Endothelial cell of umbilical vein (primary cell): ENCODE measurements at regions not wholly inside any gene's neighbourhood (a gene's known extent, or its start where the extent isn't known, plus 50 kb on each side); places are given as distances from the start of the nearest gene placed in this dataset.

Experiments used
- BruUV-seq: library from RNA; stranded (reverse); fragments of 400-500 nt; replicated peaks from 2 replicates; lab custom pipeline; 2021; lab: Mats Ljungman, UMichigan
- CTCF ChIA-PET: fragments of 300-600, 350-600 bp; sonication (Branson Sonifier 250); formaldehyde crosslinking; loops from one replicate; lab custom pipeline; 2021; ENCODE audit warnings: antibody characterized with exemption, inconsistent platforms; lab: Charles Lee
- POLR2A ChIA-PET: fragments of 300-600, 350-600 bp; sonication (Branson Sonifier 250); formaldehyde crosslinking; loops from one replicate; lab custom pipeline; 2021; ENCODE audit warnings: antibody characterized with exemption, inconsistent platforms; lab: Charles Lee
- DNase-seq: peaks from one replicate; pipeline ENCODE4 v3.0.0-alpha.2; 2011; ENCODE audit warnings: low read depth, low spot score
- FAIRE-seq: peaks from 2 replicates; lab custom pipeline; 2011; peaks lifted over from hg19 to GRCh38; lab: Jason Lieb, UNC
- H2AFZ ChIP-seq: 2 replicates; pipeline ENCODE4 v1.6.0; 2012; ENCODE audit warnings: low read depth, low read length, control low read depth, inconsistent platforms
- H3K27ac ChIP-seq: 2 replicates; pipeline ENCODE4 v1.5.1; 2011; ENCODE audit warnings: low read depth, mild to moderate bottlenecking, control low read depth, low read length, moderate library complexity; ENCODE audit not compliant: insufficient read depth
- H3K27me3 ChIP-seq, 2 experiments: 2 replicates each; pipeline versions ENCODE4 v1.6.0 to v1.6.1; 2011; ENCODE audit warnings: low read length in 2 of 2, mixed read lengths in 1 of 2; ENCODE audit not compliant: control insufficient read depth in 2 of 2, insufficient read depth in 2 of 2
- H3K36me3 ChIP-seq, 2 experiments: 2 replicates in 1 of 2; 3 replicates in 1 of 2; pipeline ENCODE4 v1.5.1; 2011; ENCODE audit warnings: low read length in 2 of 2, mild to moderate bottlenecking in 1 of 2, moderate library complexity in 1 of 2; ENCODE audit not compliant: control insufficient read depth in 2 of 2, insufficient read depth in 2 of 2; ENCODE audit errors: extremely low read depth in 1 of 2
- H3K4me1 ChIP-seq: 3 replicates; pipeline ENCODE4 v1.5.1; 2011; ENCODE audit warnings: mild to moderate bottlenecking, low read length; ENCODE audit not compliant: control insufficient read depth, insufficient read depth; ENCODE audit errors: extremely low read depth
- H3K4me2 ChIP-seq: 2 replicates; pipeline ENCODE4 v1.6.1; 2011; ENCODE audit warnings: low read length, control low read depth, mixed read lengths; ENCODE audit not compliant: insufficient read depth
- H3K4me3 ChIP-seq, 3 experiments: fragments of 200-600 bp in 1 of 3; sonication (generic), shearing (Covaris generic) in 1 of 3; replicated peaks in 1 of 3; 2 replicates each; pipeline ENCODE4 v1.5.1; 2011 to 2016; ENCODE audit warnings: control low read depth in 3 of 3, low read length in 3 of 3, mild to moderate bottlenecking in 2 of 3, inconsistent platforms in 1 of 3, low read depth in 1 of 3, moderate library complexity in 1 of 3; ENCODE audit not compliant: insufficient read depth in 1 of 3
- H3K79me2 ChIP-seq: 2 replicates; pipeline ENCODE4 v1.6.0; 2012; ENCODE audit warnings: low read length, inconsistent platforms; ENCODE audit not compliant: control insufficient read depth, insufficient read depth
- H3K9ac ChIP-seq: replicated peaks from 2 replicates; pipeline ENCODE3; 2011; ENCODE audit warnings: low read length, control low read depth; ENCODE audit not compliant: insufficient read depth; ENCODE audit errors: extremely low read depth
- H3K9me1 ChIP-seq: replicated peaks from 3 replicates; pipeline ENCODE4 v1.6.0; 2011; ENCODE audit warnings: mild to moderate bottlenecking, low read length; ENCODE audit not compliant: control insufficient read depth, insufficient read depth; ENCODE audit errors: extremely low read depth
- H3K9me3 ChIP-seq: replicated peaks from 2 replicates; pipeline ENCODE4 v1.5.1; 2012; ENCODE audit warnings: low read length, inconsistent platforms; ENCODE audit not compliant: control insufficient read depth, insufficient read depth
- H4K20me1 ChIP-seq: replicated peaks from 2 replicates; pipeline ENCODE3; 2011; ENCODE audit warnings: mild to moderate bottlenecking, low read length; ENCODE audit not compliant: control insufficient read depth, insufficient read depth; ENCODE audit errors: extremely low read depth
- CTCF ChIP-seq, 2 donors: IDR thresholded peaks; 1 replicate in 1 of 2; 2 replicates in 1 of 2; pipeline ENCODE4 v1.5.1; 2011; ENCODE audit warnings: low read length in 2 of 2, mild to moderate bottlenecking in 2 of 2, moderate library complexity in 2 of 2, control low read depth in 1 of 2, inconsistent platforms in 1 of 2, low read depth in 1 of 2; ENCODE audit not compliant: insufficient read depth in 1 of 2; ENCODE audit errors: extremely low read depth in 1 of 2
- EZH2 ChIP-seq: IDR thresholded peaks from 2 replicates; pipeline ENCODE4 v1.6.1; 2012; ENCODE audit warnings: borderline replicate concordance, low read depth, mild to moderate bottlenecking, moderate library complexity, low read length, inconsistent platforms; ENCODE audit not compliant: severe bottlenecking
- FOS ChIP-seq: IDR thresholded peaks from 2 replicates; pipeline ENCODE4 v1.6.1; 2011; ENCODE audit warnings: mild to moderate bottlenecking, low read length, moderate library complexity, borderline replicate concordance; ENCODE audit not compliant: insufficient read depth
- GATA2 ChIP-seq: IDR thresholded peaks from 2 replicates; pipeline ENCODE4 v1.7.0; 2011; ENCODE audit warnings: low read depth, mild to moderate bottlenecking, moderate library complexity, mixed read lengths, low read length; ENCODE audit not compliant: insufficient read length, insufficient read depth
- JUN ChIP-seq: IDR thresholded peaks from 2 replicates; pipeline ENCODE4 v1.6.1; 2011; ENCODE audit warnings: borderline replicate concordance, low read depth; ENCODE audit not compliant: insufficient read length, insufficient read depth
- MAX ChIP-seq: IDR thresholded peaks from 2 replicates; pipeline ENCODE4 v1.6.1; 2011; ENCODE audit not compliant: insufficient read depth, insufficient read length
- MYC ChIP-seq: IDR thresholded peaks from one replicate; pipeline ENCODE4 v1.6.1; 2011; ENCODE audit warnings: mild to moderate bottlenecking, low read depth, low read length
- POLR2A ChIP-seq: IDR thresholded peaks from 2 replicates; pipeline ENCODE4 v1.6.1; 2012; ENCODE audit warnings: low read depth, mild to moderate bottlenecking, control low read depth, low read length
- POLR2AphosphoS5 ChIP-seq: IDR thresholded peaks from 2 replicates; pipeline ENCODE4 v1.6.1; 2012; ENCODE audit warnings: low read depth, mild to moderate bottlenecking, control low read depth, low read length, moderate library complexity; ENCODE audit not compliant: insufficient read depth
- dilution Hi-C: fragments of 300-500 bp; cut with MboI; formaldehyde crosslinking; loops from one replicate; pipeline ENCODE4 v1.15.0; 2019; ENCODE audit warnings: low sequenced_read_pairs; ENCODE audit not compliant: extremely low pct_ligation_motif_present
- intact Hi-C: fragments of 100-400 bp; cut with micrococcal nuclease; formaldehyde crosslinking; loops from one replicate; pipeline ENCODE4 v1.10.0; 2022

GRCh38 chr1:219120624-219121544, 52.8 kb upstream of the LYPLAL1 start:
- Histone ChIP-seq H3K36me3 (no peaks in the 10 kb centered on the region), H3K9me1 (no peaks in the 10 kb centered on the region), H3K9ac (no peak overlapping the region), H3K4me1 (no peaks in the 10 kb centered on the region), H2AFZ (no peak overlapping the region), H3K79me2 (no peaks in the 10 kb centered on the region), H3K4me2 (no peak overlapping the region), H3K4me3 (no peak overlapping the region), H3K27ac (no peak overlapping the region), H3K27me3 (no peaks in the 10 kb centered on the region), H4K20me1 (no peaks in the 10 kb centered on the region), H3K9me3 (no peaks in the 10 kb centered on the region)
- intact Hi-C loops (no loop called here), dilution Hi-C loops (no loop called here)
- ChIA-PET POLR2A (no interaction called here), CTCF (interaction anchor here (0.6 to 1.6 kb wide), 2 partner anchors 11 to 133 kb away, joined by 3 read pairs; no protein-coding TSS in a partner anchor)
- no peak for DNase-seq
- no peak for FAIRE-seq
- BruUV-seq = no TSS peak
- TF ChIP-seq CTCF (IDR thresholded peaks at IDR 0.05; ENCODE audit: extremely low read depth in 1 of 2, insufficient read depth in 1 of 2, low read depth in 1 of 2, low read length in 2 of 2) (no peak), EZH2 (no peak), MYC (no peak), MAX (no peak), FOS (no peak), JUN (no peak), GATA2 (no peak), POLR2A (no peak), POLR2AphosphoS5 (no peak)
